ENCODE measurements at regions not wholly inside any gene's neighbourhood (a gene's known extent, or its start where the extent isn't known, plus 50 kb on each side); places are given as distances from the start of the nearest gene placed in this dataset.

DNA sequence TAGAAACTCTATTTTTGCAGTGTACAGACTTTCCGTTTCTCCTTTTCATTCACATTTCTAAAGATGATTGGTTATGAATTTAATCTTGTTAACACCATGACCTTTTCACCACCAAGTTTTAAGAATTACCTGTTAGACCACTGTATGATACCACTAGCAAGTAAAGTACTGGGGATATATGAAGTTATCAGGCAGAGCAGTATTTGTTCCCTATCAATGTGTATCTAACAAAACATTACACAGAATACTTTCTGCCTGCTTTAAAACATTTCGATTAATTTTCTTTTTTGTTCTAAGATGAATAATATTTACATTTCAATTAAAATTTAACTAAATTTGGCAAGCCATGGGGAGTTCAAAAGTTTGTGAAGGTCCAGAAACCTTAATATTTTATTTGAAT, 49.9 kb upstream of the AHR start:
- Mint-ChIP-seq H3K4me3 (no peak overlapping the region), H3K36me3 (ENCODE audit: low read depth) (no peaks in the 10 kb centered on the region), H3K27ac (no peak overlapping the region), H3K4me1 (ENCODE audit: low read depth) (no peaks in the 10 kb centered on the region), H3K9me3 (peaks cover 21% of the 10 kb centered on the region), H3K27me3 (ENCODE audit: low read depth) (no peaks in the 10 kb centered on the region)

Measured in T-helper 1 cell treated with Interleukin-12 subunit alpha and Interleukin-12 subunit beta and Interleukin-4 antibody, amounts not matched to agents 30 μg/mL and 1 μg/mL, for 36 hours (primary cell).